Epithelial cell of esophagus (primary cell): ENCODE measurements at regions not wholly inside any gene's neighbourhood (a gene's known extent, or its start where the extent isn't known, plus 50 kb on each side); places are given as distances from the start of the nearest gene placed in this dataset.

ENCODE experiments used
- DNase-seq: peaks from one replicate; pipeline ENCODE4 v3.0.0; 2010; ENCODE audit warnings: low read depth
- H3K4me3 ChIP-seq: 2 replicates; pipeline ENCODE4 v1.5.1; 2011; ENCODE audit warnings: mild to moderate bottlenecking, low read length, control low read depth
- TF ChIP-seq, protein P1 (sequence below): IDR thresholded peaks from 2 replicates; pipeline ENCODE4 v1.5.1; 2011; ENCODE audit warnings: low read depth, mild to moderate bottlenecking, low read length, control low read depth, inconsistent platforms; ENCODE audit not compliant: insufficient read depth; ENCODE audit errors: missing control alignments

DNA sequence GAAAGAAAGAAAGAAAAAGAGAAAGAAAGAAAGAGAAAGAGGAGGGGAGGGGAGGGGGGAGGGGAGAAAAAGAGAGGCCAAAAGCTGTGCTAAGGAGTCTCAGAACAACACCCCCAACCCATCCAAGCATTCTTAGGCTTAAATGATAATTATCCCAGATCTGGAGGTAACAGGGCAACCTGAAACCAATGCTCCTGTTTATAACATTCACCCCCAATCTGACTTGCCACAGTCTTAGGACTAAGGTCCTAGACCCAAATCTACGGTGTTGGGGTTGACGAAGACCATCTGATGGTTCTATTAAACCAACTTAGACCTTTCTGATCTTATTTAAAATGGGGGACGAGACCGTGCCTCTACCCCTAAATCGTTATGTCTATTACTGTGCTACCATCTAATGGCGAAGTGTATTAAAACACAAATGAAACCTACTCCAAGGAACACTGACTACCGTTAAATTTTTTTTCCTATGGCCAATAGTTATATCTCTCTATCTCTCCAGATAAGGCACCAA lies 119.3 kb upstream of the CDC42BPA start:
- H3K4me3 ChIP-seq = peak overlapping the region; percentile 21
- DNase-seq = peak; percentile 59

DNA sequence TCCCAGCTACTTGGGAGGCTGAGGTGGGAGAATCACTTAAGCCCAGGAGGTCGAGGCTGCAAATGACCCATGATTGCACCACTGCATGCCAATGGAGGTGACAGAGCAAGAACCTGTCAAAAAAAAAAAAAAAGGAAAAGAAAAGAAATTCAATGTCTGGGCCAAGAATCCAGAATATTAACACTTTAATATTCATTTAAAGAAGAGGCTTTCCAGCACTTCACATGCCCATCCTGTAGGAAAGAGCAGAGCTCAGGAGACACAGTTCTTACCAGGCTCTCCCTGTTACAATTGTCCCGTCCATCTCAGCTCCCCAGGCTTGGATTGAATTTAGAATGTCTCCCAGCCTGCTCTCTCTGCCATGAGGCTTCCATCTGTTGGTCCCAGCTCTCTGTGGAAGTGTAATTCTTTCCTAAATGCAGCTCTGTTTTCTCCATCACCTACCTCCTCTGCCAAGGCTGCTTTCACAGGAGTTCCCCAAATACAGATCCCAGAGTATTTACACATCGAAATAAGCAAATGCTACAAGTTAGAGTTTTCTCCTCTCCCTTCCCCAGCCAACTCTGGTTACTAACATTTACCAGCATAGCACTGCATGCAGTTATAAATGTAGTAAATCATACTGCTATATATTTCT lies 116.6 kb upstream of the CDC42BPA start:
- no peak for DNase-seq
- TF ChIP-seq, protein P1, sequence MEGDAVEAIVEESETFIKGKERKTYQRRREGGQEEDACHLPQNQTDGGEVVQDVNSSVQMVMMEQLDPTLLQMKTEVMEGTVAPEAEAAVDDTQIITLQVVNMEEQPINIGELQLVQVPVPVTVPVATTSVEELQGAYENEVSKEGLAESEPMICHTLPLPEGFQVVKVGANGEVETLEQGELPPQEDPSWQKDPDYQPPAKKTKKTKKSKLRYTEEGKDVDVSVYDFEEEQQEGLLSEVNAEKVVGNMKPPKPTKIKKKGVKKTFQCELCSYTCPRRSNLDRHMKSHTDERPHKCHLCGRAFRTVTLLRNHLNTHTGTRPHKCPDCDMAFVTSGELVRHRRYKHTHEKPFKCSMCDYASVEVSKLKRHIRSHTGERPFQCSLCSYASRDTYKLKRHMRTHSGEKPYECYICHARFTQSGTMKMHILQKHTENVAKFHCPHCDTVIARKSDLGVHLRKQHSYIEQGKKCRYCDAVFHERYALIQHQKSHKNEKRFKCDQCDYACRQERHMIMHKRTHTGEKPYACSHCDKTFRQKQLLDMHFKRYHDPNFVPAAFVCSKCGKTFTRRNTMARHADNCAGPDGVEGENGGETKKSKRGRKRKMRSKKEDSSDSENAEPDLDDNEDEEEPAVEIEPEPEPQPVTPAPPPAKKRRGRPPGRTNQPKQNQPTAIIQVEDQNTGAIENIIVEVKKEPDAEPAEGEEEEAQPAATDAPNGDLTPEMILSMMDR = no peak
- no peak overlapping the region for H3K4me3 ChIP-seq

More for the DNA sequence above, 119.3 kb upstream of the CDC42BPA start:
- TF ChIP-seq, protein P1 = peak; percentile 49

DNA sequence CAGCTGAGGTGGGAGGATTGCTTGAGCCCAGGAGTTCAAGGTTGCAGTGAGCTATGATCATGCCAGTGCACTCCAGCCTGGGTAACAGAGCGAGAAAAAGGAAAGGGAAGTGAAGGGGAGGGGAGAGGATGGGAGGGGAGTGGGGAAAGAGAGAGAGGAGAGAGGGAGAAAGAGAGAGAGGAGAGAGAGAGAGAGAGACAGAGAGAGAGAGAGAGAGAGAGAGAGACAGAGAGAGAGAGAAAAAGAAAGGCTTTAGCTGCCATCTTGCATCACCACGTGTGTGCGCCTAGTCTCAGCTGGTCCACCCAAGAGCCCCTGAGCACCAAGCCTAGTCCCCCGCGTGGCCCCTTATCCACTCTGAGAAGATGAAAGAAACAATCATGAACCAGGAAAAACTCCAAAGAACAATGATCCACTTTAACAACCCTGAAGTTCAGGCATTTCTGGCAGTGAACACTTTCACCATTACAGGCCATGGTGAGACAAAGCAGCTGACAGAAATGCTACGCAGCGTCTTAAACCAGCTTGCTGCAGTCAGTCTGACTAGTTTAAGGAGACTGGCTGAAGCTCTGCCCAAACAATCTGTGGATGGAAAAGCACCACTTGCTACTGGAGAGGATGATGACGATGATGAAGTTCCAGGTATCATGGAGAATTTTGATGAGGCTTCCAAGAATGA lies 115.5 kb upstream of the CDC42BPA start:
- TF ChIP-seq, protein P1 = no peak
- H3K4me3 ChIP-seq = no peak overlapping the region
- no peak for DNase-seq

DNA sequence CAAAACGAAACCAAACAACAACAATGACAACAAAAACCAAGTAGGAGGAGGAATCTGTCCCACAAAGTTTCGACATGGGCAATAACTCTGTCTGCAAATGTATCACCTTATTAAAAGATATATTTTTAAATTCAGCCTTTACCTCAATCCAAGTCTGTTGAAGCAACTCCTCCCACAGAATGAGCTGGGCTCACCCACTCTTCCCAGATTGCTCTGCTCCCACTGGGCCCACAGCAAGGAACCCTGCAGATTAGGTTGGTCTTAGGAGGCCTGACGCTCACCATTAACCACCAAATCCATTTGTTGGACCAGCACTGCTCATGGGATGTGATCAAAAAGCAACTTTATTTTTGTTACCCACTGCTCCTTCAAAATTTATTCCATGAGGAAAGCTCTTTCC lies 114.7 kb upstream of the CDC42BPA start:
- TF ChIP-seq, protein P1 = no peak
- no peak overlapping the region for H3K4me3 ChIP-seq
- DNase-seq = no peak

DNA sequence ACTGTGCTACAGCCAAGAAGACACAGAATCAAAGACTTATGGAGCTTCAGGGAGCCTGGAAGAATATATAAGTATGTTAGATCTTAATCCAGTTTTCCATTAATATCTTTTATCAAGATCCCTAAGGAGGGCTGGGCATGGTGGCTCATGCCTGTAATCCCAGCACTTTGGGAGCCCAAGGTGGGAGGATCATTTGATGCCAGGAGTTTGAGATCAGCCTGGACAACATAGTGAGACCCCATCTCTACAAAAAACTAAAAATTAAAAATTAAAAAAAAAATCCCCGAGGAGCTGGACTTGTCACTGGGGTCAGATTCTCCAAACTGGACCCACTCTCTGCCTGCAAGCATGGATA lies 113.9 kb upstream of the CDC42BPA start:
- TF ChIP-seq, protein P1 = no peak
- no peak overlapping the region for H3K4me3 ChIP-seq
- no peak for DNase-seq

DNA sequence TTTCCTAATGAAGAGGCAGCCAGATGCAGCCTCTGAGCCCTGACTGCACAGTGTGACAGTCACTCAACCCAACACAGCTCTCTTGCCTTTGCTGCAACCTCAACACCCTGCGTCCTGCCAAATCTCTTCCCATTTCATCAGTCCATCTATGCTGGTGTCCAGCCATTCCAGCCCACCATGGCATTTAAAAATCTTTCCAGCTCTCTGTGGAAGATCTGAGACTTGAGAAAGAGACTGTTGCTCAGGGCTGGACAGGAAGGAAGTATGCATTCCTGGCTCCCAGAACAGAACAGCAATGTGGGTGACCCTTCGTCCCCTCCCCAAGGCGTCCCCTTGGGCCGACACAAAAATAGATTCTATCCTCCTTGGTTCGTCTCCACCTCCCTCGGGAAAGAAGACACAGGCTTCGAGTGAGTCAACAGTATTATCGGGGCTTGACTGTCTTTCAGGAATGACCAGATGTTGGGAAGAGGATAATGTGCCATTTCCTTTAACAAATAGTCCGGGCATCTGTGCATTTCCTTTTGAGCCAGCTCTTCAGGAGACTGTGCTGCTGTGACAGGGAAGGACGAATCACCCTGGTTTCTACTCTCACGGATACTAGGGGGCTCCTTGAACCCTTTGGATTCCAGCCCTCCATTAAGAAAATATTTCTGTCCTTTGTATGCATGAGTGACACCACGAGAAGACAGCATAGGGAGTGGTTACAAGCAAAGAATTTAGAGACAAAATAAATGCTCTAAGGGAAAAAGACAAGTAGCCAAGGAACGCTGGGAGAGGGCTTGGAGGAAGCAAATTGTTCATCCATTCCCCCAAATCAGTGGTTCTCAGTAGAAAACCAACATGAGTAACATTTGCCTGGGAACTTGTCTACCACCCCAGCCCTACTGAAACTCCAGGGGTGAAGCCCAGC lies 111.4 kb upstream of the CDC42BPA start:
- DNase-seq = peak; percentile 25
- no peak overlapping the region for H3K4me3 ChIP-seq
- TF ChIP-seq, protein P1 = no peak
